Glomerular visceral epithelial cell (primary cell): ENCODE measurements at regions not wholly inside any gene's neighbourhood (a gene's known extent, or its start where the extent isn't known, plus 50 kb on each side); places are given as distances from the start of the nearest gene placed in this dataset.
"Not testable (repeated sequence)": the region's sequence is repeated elsewhere in the genome, so short reads cannot be mapped to it uniquely, and the experiment has no call there.

Source experiments
- DNase-seq: peaks from one replicate; pipeline ENCODE4 v3.0.0-alpha.2; 2016; ENCODE audit errors: extremely low spot score

- DNase-seq: no peak
These were observed 149.7 kb downstream of the TXNL1 start for GRCh38 chr18:56488739-56489138.

GRCh38 chr18:56487801-56488200, 150.6 kb downstream of the TXNL1 start:
- DNase-seq: no peak

DNA sequence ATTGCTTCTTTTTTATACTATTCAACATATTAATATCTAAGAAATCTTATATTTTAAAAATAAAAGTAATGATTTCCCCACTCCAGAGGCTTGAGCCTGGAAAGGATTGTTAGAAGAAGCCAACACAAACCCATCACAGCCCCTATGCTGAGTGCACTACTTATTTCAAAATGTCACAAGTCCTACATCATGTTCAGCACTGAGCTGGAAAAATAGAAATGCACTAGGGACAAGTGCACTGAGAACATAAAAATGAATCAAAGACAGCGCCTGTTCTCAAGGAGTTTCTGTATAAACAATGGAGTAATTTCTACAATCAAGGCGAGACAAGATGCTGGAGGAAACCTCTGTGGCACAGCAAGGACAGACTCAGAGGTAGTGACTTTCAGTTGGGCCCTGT, 155.0 kb downstream of the TXNL1 start:
- DNase-seq: no peak

- DNase-seq: not testable (repeated sequence)
These were observed 155.6 kb downstream of the TXNL1 start for GRCh38 chr18:56482813-56483212.

GRCh38 chr18:56481751-56482150, 156.6 kb downstream of the TXNL1 start:
- no peak for DNase-seq

GRCh38 chr18:56479841-56480240, 158.6 kb downstream of the TXNL1 start:
- DNase-seq: no peak

DNA sequence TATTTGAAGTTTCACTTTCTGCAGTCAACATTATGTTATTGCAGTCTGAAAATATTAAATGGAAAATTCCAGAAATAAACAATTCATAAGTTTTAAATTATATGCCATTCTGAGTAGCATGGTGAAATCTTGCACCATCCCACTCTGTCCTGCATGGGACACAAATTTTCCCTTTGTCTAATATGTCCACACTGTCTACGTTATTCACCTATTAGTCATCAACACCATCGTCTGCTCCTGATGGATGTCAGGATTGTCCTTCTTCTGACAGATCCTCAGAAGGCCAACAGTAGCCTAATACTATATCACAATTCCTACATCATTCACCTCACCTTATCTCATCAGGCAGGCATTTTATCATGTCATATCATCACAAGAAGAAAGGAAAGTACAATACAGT, 163.1 kb downstream of the TXNL1 start:
- DNase-seq: peak; percentile 9

DNA sequence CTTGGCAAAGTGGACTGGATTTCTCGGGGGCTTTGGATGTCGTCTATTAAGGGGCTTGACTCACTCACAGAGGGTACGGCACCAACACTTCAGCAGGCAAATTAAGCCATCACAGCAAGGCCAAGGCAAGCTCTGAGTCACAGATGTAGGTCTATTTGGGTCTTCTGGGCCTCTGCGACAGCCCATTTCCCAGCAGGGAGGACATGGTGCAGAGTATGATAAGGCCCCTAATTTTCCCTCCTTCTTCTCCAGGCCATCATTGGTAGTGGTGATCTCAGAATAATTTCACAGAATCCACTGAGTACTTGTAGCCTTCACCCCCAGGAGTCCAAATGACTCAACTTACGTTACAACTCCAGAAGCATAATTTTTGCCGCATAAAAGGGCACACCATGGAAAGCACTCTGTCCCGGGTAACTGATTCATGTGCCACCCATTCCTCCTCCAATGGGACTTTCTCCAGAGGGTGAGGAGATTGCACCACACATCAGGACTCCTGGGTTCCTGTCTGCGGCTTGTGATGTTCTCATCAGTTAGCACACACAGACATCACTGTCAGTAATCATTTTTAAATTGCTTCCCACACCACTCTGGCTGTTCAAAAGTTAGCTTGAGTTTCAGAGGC, 164.9 kb downstream of the TXNL1 start:
- no peak for DNase-seq

DNA sequence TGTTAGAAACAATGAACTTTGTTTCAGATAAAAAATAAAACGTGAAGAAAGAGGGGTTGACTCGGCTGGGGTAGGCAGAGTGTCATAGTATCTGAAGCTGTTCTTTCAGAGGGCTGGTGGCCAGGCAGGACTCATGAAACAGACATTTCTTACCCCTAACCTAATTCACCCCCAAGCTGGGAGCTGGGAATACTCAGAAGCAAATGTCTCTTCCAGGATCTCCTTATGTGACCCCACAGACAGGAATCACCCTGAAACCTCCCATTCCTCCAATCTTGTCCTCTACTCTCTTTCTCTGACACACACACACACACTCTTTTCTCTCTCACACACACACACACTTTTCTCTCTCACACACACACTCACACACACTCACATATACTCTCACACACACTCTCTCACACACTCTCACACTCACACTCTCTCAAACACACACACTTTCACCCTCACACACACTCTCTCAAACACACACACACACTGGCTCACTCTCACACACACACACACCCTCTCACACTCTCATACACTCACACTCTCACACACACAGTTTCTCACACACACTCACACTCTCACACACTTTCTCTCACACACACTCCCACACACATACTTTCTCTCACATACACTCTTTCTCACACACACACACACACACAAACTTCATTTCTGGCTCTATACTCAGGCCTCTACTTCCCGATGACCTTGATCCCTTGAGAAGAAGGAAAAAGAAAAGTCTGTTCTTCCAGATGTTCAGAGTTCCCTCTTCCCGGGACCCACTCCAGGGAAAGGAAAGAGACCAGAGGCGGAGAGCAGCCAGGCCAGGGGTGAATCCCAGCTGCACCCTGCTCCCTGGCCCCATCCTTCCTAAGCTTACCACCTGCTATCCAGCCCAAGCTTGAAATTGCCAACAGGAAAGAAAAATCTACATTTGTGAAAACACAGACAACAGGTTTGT, 167.7 kb downstream of the TXNL1 start:
- no peak for DNase-seq

DNA sequence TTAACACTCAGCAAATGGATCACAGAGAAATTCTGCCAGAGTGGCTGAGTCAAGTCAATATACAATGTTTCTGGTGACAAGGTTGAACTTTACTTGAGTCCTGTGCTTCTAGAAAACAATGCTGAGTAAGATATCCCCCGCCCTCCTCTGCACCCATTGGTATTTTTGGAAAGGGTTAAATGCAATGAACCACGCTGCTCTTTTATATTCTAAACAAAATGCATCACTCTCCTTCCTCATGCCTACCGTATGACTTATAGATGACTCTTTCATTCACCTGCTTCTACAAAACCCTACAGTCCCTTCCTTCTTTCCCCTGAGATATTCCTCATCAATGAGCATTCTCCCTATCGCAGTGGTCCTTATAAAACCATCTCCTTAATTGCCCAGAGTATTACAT, 168.8 kb downstream of the TXNL1 start:
- no peak for DNase-seq

DNA sequence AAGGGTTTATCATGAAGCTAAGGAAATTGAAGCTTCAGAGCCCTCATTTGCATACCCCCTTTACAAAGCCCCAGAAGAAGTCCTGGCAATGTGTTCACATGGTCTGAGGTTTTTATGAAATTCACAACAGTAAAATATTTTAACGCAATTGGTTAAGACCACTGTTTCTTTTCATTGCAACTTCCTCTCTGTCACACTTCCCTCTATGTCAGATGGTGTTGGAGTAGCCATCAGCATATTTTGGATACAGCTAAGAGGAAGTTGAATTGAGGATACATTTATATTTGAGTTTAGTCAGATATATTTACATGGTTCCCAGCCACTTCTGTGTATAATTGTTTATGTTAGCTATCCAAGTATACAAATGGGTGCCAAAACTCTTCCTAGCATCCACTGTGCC, 170.0 kb downstream of the TXNL1 start:
- DNase-seq: no peak

GRCh38 chr18:56462276-56462675, 176.1 kb downstream of the TXNL1 start:
- DNase-seq: no peak

DNA sequence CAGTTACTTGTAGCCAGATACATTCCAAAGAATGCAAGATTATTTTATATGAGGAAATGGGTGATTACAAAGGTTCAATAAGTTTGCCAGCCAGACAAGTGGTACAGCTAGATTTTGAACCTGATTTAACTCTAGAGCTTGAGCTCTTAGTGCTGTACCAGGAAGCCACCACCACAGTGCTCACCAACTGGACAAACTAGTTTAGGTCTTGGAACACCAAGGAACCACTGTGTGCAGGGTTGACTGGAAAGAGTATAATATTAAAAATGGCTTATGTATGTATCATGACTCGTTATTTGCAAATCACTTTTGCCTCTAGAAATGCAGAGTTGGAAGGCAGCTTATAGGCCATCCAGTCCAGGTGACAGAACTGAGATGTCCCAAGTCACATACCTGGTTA, 177.2 kb downstream of the TXNL1 start:
- no peak for DNase-seq

DNA sequence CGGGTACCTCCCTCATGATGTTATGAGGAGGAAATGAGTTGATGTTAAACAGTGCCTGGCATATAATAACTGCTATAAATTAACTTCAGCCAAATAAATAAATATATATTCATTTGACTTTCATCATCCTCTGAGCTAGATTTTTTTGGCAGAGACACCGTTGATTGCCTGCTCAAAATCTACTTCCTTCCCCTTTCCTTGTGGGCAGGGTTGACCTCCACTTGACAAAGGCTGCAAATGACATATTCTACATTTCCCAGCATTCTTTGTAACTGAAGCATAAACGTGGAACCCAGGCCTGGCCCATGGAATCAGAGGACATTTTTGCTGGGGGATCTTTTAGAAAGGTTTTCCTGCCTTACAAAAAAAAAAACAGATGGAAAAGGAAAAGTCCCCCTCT, 177.8 kb downstream of the TXNL1 start:
- no peak for DNase-seq

- DNase-seq: no peak
These were observed 179.4 kb downstream of the TXNL1 start for GRCh38 chr18:56458770-56459712.

DNA sequence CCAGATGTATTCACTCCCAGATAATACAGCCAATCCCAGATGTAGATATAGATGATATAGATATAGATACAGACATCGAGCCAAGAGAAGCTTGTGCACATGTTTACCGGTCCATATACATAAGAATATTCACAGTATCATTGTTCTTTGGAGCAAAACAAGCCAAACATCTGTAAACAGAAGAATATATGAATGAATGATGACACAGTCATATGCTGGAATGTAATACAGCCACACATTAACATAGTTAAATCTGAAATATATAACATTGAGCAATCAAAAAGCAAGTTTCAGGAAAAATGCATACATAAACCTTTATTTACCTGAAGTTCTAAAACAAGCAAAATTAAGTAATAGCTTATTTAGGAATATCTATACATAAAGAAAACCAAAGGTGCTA, 182.5 kb downstream of the TXNL1 start:
- DNase-seq: no peak

- DNase-seq: no peak
These were observed 183.3 kb downstream of the TXNL1 start for GRCh38 chr18:56455141-56455540.

- DNase-seq: no peak
These were observed 184.8 kb downstream of the TXNL1 start for GRCh38 chr18:56453631-56454030.

- DNase-seq: no peak
These were observed 187.2 kb downstream of the TXNL1 start for GRCh38 chr18:56451188-56451587.

GRCh38 chr18:56448751-56449150, 189.6 kb downstream of the TXNL1 start:
- no peak for DNase-seq

GRCh38 chr18:56445422-56445821, 193.0 kb downstream of the TXNL1 start:
- no peak for DNase-seq

GRCh38 chr18:56444201-56444600, 194.2 kb downstream of the TXNL1 start:
- no peak for DNase-seq
